A673 (cell line): ENCODE measurements at regions not wholly inside any gene's neighbourhood (a gene's known extent, or its start where the extent isn't known, plus 50 kb on each side); places are given as distances from the start of the nearest gene placed in this dataset.

Experiments
- CTCF ChIP-seq: fragments of 300-800, 200-600 bp; sonication (generic); conservative IDR thresholded peaks from 2 replicates; pipeline ENCODE4 v1.5.1; 2017; ENCODE audit warnings: low read depth, mild to moderate bottlenecking, antibody characterized with exemption, low read length, moderate library complexity, mixed read lengths
- EZH2 ChIP-seq: fragments of 200-600 bp; sonication (generic); IDR thresholded peaks from 2 replicates; pipeline ENCODE4 v1.6.1; 2017; ENCODE audit warnings: borderline replicate concordance, low read depth, mild to moderate bottlenecking, mixed read lengths, antibody characterized with exemption, low read length; ENCODE audit not compliant: poor library complexity, severe bottlenecking

GRCh38 chr10:42112331-42113157 is 525.8 kb downstream of the ZNF33B start:
- TF ChIP-seq CTCF (no peak), EZH2 (no peak)
